ENCODE measurements at regions not wholly inside any gene's neighbourhood (a gene's known extent, or its start where the extent isn't known, plus 50 kb on each side); places are given as distances from the start of the nearest gene placed in this dataset.

DNA sequence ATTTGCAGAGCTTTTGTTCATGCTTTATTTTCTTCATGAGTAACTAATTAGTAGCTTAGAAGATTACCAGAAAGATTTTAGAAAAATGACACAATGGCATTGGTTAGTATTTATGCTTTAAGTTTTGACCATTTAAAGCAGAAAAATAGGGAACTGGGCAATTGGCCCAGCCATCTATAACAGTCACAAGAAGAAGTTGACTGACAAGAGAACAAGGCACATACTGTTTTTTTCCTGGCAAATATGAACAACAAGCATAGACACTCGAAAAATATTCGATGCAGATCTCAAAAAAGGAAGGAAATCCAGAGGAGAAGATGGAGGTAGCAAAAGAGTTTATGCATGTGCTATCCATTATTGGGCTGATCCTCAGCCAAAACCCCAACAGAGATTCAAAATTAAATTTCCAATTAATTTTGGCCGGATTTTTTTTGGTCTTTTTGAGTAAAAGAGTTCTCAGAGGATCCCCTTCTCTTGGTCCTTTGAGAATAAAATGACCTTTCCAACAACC, 200.8 kb upstream of the SLC35G4 start:
- TF ChIP-seq, protein P1, sequence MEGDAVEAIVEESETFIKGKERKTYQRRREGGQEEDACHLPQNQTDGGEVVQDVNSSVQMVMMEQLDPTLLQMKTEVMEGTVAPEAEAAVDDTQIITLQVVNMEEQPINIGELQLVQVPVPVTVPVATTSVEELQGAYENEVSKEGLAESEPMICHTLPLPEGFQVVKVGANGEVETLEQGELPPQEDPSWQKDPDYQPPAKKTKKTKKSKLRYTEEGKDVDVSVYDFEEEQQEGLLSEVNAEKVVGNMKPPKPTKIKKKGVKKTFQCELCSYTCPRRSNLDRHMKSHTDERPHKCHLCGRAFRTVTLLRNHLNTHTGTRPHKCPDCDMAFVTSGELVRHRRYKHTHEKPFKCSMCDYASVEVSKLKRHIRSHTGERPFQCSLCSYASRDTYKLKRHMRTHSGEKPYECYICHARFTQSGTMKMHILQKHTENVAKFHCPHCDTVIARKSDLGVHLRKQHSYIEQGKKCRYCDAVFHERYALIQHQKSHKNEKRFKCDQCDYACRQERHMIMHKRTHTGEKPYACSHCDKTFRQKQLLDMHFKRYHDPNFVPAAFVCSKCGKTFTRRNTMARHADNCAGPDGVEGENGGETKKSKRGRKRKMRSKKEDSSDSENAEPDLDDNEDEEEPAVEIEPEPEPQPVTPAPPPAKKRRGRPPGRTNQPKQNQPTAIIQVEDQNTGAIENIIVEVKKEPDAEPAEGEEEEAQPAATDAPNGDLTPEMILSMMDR (conservative IDR thresholded peaks at IDR 0.05; ENCODE audit: low read depth in 2 of 2) = no peak
- TF ChIP-seq EZH2 (IDR thresholded peaks at IDR 0.05; ENCODE audit: low read depth, unreplicated experiment) (no peak), POLR2AphosphoS5 (IDR thresholded peaks at IDR 0.05; ENCODE audit: low read depth) (no peak), EZH2phosphoT487 (IDR thresholded peaks at IDR 0.05; ENCODE audit: unreplicated experiment) (no peak), ZNF114 (CRISPR knock-in tag; IDR thresholded peaks at IDR 0.05) (no peak)
- TF ChIP-seq, protein P2, sequence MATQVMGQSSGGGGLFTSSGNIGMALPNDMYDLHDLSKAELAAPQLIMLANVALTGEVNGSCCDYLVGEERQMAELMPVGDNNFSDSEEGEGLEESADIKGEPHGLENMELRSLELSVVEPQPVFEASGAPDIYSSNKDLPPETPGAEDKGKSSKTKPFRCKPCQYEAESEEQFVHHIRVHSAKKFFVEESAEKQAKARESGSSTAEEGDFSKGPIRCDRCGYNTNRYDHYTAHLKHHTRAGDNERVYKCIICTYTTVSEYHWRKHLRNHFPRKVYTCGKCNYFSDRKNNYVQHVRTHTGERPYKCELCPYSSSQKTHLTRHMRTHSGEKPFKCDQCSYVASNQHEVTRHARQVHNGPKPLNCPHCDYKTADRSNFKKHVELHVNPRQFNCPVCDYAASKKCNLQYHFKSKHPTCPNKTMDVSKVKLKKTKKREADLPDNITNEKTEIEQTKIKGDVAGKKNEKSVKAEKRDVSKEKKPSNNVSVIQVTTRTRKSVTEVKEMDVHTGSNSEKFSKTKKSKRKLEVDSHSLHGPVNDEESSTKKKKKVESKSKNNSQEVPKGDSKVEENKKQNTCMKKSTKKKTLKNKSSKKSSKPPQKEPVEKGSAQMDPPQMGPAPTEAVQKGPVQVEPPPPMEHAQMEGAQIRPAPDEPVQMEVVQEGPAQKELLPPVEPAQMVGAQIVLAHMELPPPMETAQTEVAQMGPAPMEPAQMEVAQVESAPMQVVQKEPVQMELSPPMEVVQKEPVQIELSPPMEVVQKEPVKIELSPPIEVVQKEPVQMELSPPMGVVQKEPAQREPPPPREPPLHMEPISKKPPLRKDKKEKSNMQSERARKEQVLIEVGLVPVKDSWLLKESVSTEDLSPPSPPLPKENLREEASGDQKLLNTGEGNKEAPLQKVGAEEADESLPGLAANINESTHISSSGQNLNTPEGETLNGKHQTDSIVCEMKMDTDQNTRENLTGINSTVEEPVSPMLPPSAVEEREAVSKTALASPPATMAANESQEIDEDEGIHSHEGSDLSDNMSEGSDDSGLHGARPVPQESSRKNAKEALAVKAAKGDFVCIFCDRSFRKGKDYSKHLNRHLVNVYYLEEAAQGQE (IDR thresholded peaks at IDR 0.05; ENCODE audit: unreplicated experiment) = no peak
- TF ChIP-seq, protein P3, sequence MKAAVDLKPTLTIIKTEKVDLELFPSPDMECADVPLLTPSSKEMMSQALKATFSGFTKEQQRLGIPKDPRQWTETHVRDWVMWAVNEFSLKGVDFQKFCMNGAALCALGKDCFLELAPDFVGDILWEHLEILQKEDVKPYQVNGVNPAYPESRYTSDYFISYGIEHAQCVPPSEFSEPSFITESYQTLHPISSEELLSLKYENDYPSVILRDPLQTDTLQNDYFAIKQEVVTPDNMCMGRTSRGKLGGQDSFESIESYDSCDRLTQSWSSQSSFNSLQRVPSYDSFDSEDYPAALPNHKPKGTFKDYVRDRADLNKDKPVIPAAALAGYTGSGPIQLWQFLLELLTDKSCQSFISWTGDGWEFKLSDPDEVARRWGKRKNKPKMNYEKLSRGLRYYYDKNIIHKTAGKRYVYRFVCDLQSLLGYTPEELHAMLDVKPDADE (IDR thresholded peaks at IDR 0.05) = no peak
